GM04504 (cell line): ENCODE measurements at regions not wholly inside any gene's neighbourhood (a gene's known extent, or its start where the extent isn't known, plus 50 kb on each side); places are given as distances from the start of the nearest gene placed in this dataset.

Experiments
- DNase-seq: peaks from one replicate; pipeline ENCODE4 v3.0.0-alpha.2; 2012; ENCODE audit warnings: low read depth

- no peak for DNase-seq
Observed at GRCh38 chr7:109136893-109137292, 567.2 kb downstream of the DNAJB9 start.

- DNase-seq, result no peak
Observed at GRCh38 chr7:109154748-109155147, 585.1 kb downstream of the DNAJB9 start.

- DNase-seq, result no peak
Observed at GRCh38 chr7:109158246-109158645, 588.6 kb downstream of the DNAJB9 start.

GRCh38 chr7:109176661-109177060, 607.0 kb downstream of the DNAJB9 start:
- DNase-seq, result no peak

- no peak for DNase-seq
Observed at GRCh38 chr7:109178342-109178741, 608.7 kb downstream of the DNAJB9 start.

- no peak for DNase-seq
Observed at GRCh38 chr7:109179601-109180000, 609.9 kb downstream of the DNAJB9 start.

GRCh38 chr7:109190766-109191398, 621.2 kb downstream of the DNAJB9 start:
- DNase-seq, result no peak

- no peak for DNase-seq
Observed at GRCh38 chr7:109206196-109206595, 636.5 kb downstream of the DNAJB9 start.

- no peak for DNase-seq
Observed at GRCh38 chr7:109213081-109213480, 643.4 kb downstream of the DNAJB9 start.

GRCh38 chr7:109215341-109215740, 645.7 kb downstream of the DNAJB9 start:
- no peak for DNase-seq

GRCh38 chr7:109224100-109224499, 654.4 kb downstream of the DNAJB9 start:
- no peak for DNase-seq

GRCh38 chr7:109226699-109227098, 657.0 kb downstream of the DNAJB9 start:
- DNase-seq, result no peak

GRCh38 chr7:109235316-109235715, 665.6 kb downstream of the DNAJB9 start:
- no peak for DNase-seq

- no peak for DNase-seq
Observed at GRCh38 chr7:109246330-109247077, 676.8 kb downstream of the DNAJB9 start.

GRCh38 chr7:109256762-109257560, 687.3 kb downstream of the DNAJB9 start:
- DNase-seq, result no peak

GRCh38 chr7:109259151-109259550, 689.5 kb downstream of the DNAJB9 start:
- DNase-seq, result no peak

GRCh38 chr7:109261781-109262180, 692.1 kb downstream of the DNAJB9 start:
- no peak for DNase-seq

GRCh38 chr7:109266610-109267009, 696.9 kb downstream of the DNAJB9 start:
- DNase-seq, result no peak

- no peak for DNase-seq
Observed at GRCh38 chr7:109276348-109276747, 706.7 kb downstream of the DNAJB9 start.

GRCh38 chr7:109282726-109283125, 713.1 kb downstream of the DNAJB9 start:
- DNase-seq, result no peak

- no peak for DNase-seq
Observed at GRCh38 chr7:109284943-109285342, 715.3 kb downstream of the DNAJB9 start.

- DNase-seq, result no peak
Observed at GRCh38 chr7:109295158-109295557, 725.5 kb downstream of the DNAJB9 start.

- no peak for DNase-seq
Observed at GRCh38 chr7:109308816-109309215, 739.1 kb downstream of the DNAJB9 start.
